SHP77 treated with DMSO at 0.1 percent for 48 hours (cell line): ENCODE measurements at regions not wholly inside any gene's neighbourhood (a gene's known extent, or its start where the extent isn't known, plus 50 kb on each side); places are given as distances from the start of the nearest gene placed in this dataset.
"Not testable (repeated sequence)": the region's sequence is repeated elsewhere in the genome, so short reads cannot be mapped to it uniquely, and the experiment has no call there.

Source experiments
- DNase-seq: peaks from one replicate; lab custom pipeline; 2025; lab: John Stamatoyannopoulos, UW

GRCh38 chr2:209305746-209306196 is 118.1 kb upstream of the MAP2 start:
- no peak for DNase-seq

- DNase-seq, result no peak
Measured at GRCh38 chr2:209307161-209308001, 116.5 kb upstream of the MAP2 start.

- DNase-seq, result no peak
Measured at GRCh38 chr2:209308415-209308814, 115.4 kb upstream of the MAP2 start.

- DNase-seq, result no peak
Measured at GRCh38 chr2:209311948-209312347, 111.9 kb upstream of the MAP2 start.

GRCh38 chr2:209312450-209312849 is 111.4 kb upstream of the MAP2 start:
- not testable (repeated sequence) for DNase-seq

- DNase-seq, result no peak
Measured at GRCh38 chr2:209314653-209315052, 109.2 kb upstream of the MAP2 start.

GRCh38 chr2:209316141-209316540 is 107.7 kb upstream of the MAP2 start:
- DNase-seq, result no peak

- DNase-seq, result no peak
Measured at GRCh38 chr2:209321076-209321475, 102.8 kb upstream of the MAP2 start.

GRCh38 chr2:209321581-209321980 is 102.3 kb upstream of the MAP2 start:
- no peak for DNase-seq

- no peak for DNase-seq
Measured at GRCh38 chr2:209322041-209322440, 101.8 kb upstream of the MAP2 start.

- no peak for DNase-seq
Measured at GRCh38 chr2:209322905-209323512, 100.8 kb upstream of the MAP2 start.

- no peak for DNase-seq
Measured at GRCh38 chr2:209323738-209324137, 100.1 kb upstream of the MAP2 start.

GRCh38 chr2:209324281-209324680 is 99.6 kb upstream of the MAP2 start:
- no peak for DNase-seq

- peak; percentile 19 for DNase-seq
Measured at GRCh38 chr2:209331291-209331844, 92.5 kb upstream of the MAP2 start.

- DNase-seq, result peak; percentile 73
Measured at GRCh38 chr2:209334188-209335017, 89.4 kb upstream of the MAP2 start.

GRCh38 chr2:209340522-209340921 is 83.3 kb upstream of the MAP2 start:
- DNase-seq, result no peak

GRCh38 chr2:209344349-209344748 is 79.5 kb upstream of the MAP2 start:
- no peak for DNase-seq

- no peak for DNase-seq
Measured at GRCh38 chr2:209348433-209348832, 75.4 kb upstream of the MAP2 start.

GRCh38 chr2:209351636-209352035 is 72.2 kb upstream of the MAP2 start:
- no peak for DNase-seq

- no peak for DNase-seq
Measured at GRCh38 chr2:209358992-209359391, 64.9 kb upstream of the MAP2 start.

GRCh38 chr2:209367075-209367747 is 56.6 kb upstream of the MAP2 start:
- no peak for DNase-seq

- no peak for DNase-seq
Measured at GRCh38 chr2:209368406-209368805, 55.4 kb upstream of the MAP2 start.
